ENCODE measurements at regions not wholly inside any gene's neighbourhood (a gene's known extent, or its start where the extent isn't known, plus 50 kb on each side); places are given as distances from the start of the nearest gene placed in this dataset.
A peak's percentile ranks its signal among the peaks of the same experiment; 100 is the strongest.
"Not testable (repeated sequence)": the region's sequence is repeated elsewhere in the genome, so short reads cannot be mapped to it uniquely, and the experiment has no call there.

- no peak for ATAC-seq
Measured at GRCh38 chr13:87122551-87122950, 548.6 kb upstream of the SLITRK5 start.

GRCh38 chr13:87123987-87124784 is 547.0 kb upstream of the SLITRK5 start:
- ATAC-seq, result peak; percentile 51

GRCh38 chr13:87124785-87125074 is 546.4 kb upstream of the SLITRK5 start:
- no peak for ATAC-seq

GRCh38 chr13:87128036-87128435 is 543.1 kb upstream of the SLITRK5 start:
- no peak for ATAC-seq

- no peak for ATAC-seq
Measured at GRCh38 chr13:87128491-87128890, 542.7 kb upstream of the SLITRK5 start.

GRCh38 chr13:87129602-87130300 is 541.4 kb upstream of the SLITRK5 start:
- no peak for ATAC-seq

- ATAC-seq, result no peak
Measured at GRCh38 chr13:87130423-87130822, 540.7 kb upstream of the SLITRK5 start.

GRCh38 chr13:87131611-87132010 is 539.6 kb upstream of the SLITRK5 start:
- ATAC-seq, result no peak

GRCh38 chr13:87138866-87139265 is 532.3 kb upstream of the SLITRK5 start:
- no peak for ATAC-seq

- ATAC-seq, result no peak
Measured at GRCh38 chr13:87147076-87147475, 524.1 kb upstream of the SLITRK5 start.

- no peak for ATAC-seq
Measured at GRCh38 chr13:87153371-87153770, 517.8 kb upstream of the SLITRK5 start.

- no peak for ATAC-seq
Measured at GRCh38 chr13:87166348-87166747, 504.8 kb upstream of the SLITRK5 start.

- no peak for ATAC-seq
Measured at GRCh38 chr13:87168390-87168789, 502.8 kb upstream of the SLITRK5 start.

GRCh38 chr13:87169337-87169736 is 501.8 kb upstream of the SLITRK5 start:
- ATAC-seq, result no peak

GRCh38 chr13:87172166-87172835 is 498.9 kb upstream of the SLITRK5 start:
- no peak for ATAC-seq

- ATAC-seq, result not testable (repeated sequence)
Measured at GRCh38 chr13:87185138-87185537, 486.0 kb upstream of the SLITRK5 start.

- ATAC-seq, result not testable (repeated sequence)
Measured at GRCh38 chr13:87186647-87187046, 484.5 kb upstream of the SLITRK5 start.

- ATAC-seq, result not testable (repeated sequence)
Measured at GRCh38 chr13:87191485-87191884, 479.7 kb upstream of the SLITRK5 start.

GRCh38 chr13:87198371-87198770 is 472.8 kb upstream of the SLITRK5 start:
- no peak for ATAC-seq

- ATAC-seq, result no peak
Measured at GRCh38 chr13:87206708-87207107, 464.5 kb upstream of the SLITRK5 start.

GRCh38 chr13:87207280-87208003 is 463.7 kb upstream of the SLITRK5 start:
- no peak for ATAC-seq

GRCh38 chr13:87208636-87209035 is 462.5 kb upstream of the SLITRK5 start:
- ATAC-seq, result no peak

- no peak for ATAC-seq
Measured at GRCh38 chr13:87234981-87235380, 436.2 kb upstream of the SLITRK5 start.
